IMR-90 (cell line): ENCODE measurements at regions not wholly inside any gene's neighbourhood (a gene's known extent, or its start where the extent isn't known, plus 50 kb on each side); places are given as distances from the start of the nearest gene placed in this dataset.

Source experiments
- ATAC-seq: fragments of 200-7000 bp; cut with Tn5 transposase; 2 replicates; pipeline ENCODE4 v1.9.1; 2020; ENCODE audit warnings: low read depth, mild to moderate bottlenecking, moderate library complexity
- BruUV-seq: library from RNA; stranded (reverse); fragments of 400-500 nt; replicated peaks from 2 replicates; lab custom pipeline; 2021; lab: Mats Ljungman, UMichigan
- CTCF ChIA-PET: fragments of 300-600 bp; formaldehyde crosslinking; extraction: SDS; loops from one replicate; lab custom pipeline; 2021; ENCODE audit warnings: antibody characterized with exemption; lab: Yijun Ruan, JAX
- POLR2A ChIA-PET: fragments of 300-600 bp; sonication (Branson Sonifier 250); formaldehyde crosslinking; loops from one replicate; lab custom pipeline; 2022; ENCODE audit warnings: antibody characterized with exemption; ENCODE audit not compliant: unreplicated experiment; lab: Charles Lee
- DNase-seq: peaks from one replicate; pipeline ENCODE4 v3.0.0; 2013
- H2AFZ ChIP-seq: replicated peaks from 2 replicates; pipeline ENCODE3; 2013; ENCODE audit warnings: low read length, mild to moderate bottlenecking; ENCODE audit not compliant: poor library complexity
- H2AK5ac ChIP-seq: 2 replicates; pipeline ENCODE4 v1.6.1; 2013; ENCODE audit warnings: low read depth, low read length, inconsistent platforms
- H2AK9ac ChIP-seq: replicated peaks from 2 replicates; pipeline ENCODE3; 2013; ENCODE audit warnings: mild to moderate bottlenecking, low read depth, low read length, moderate library complexity; ENCODE audit not compliant: poor library complexity
- H2BK120ac ChIP-seq: 2 replicates; pipeline ENCODE4 v1.6.1; 2013; ENCODE audit warnings: low read depth, low read length, inconsistent platforms
- H2BK15ac ChIP-seq: 3 replicates; pipeline ENCODE4 v1.6.1; 2013; ENCODE audit warnings: low read depth, low read length, inconsistent platforms
- H2BK20ac ChIP-seq: 2 replicates; pipeline ENCODE4 v1.6.1; 2013; ENCODE audit warnings: low read depth, mild to moderate bottlenecking, inconsistent platforms, low read length, moderate library complexity
- H2BK5ac ChIP-seq: 2 replicates; pipeline ENCODE4 v1.6.1; 2013; ENCODE audit warnings: mild to moderate bottlenecking, low read depth, low read length, inconsistent platforms; ENCODE audit not compliant: poor library complexity, severe bottlenecking
- H3K14ac ChIP-seq: replicated peaks from 2 replicates; pipeline ENCODE4 v1.6.1; 2013; ENCODE audit warnings: low read depth, low read length, inconsistent platforms
- H3K18ac ChIP-seq: 2 replicates; pipeline ENCODE4 v1.6.1; 2013; ENCODE audit warnings: low read depth, low read length, control low read depth
- H3K23ac ChIP-seq: 2 replicates; pipeline ENCODE4 v1.6.1; 2013; ENCODE audit warnings: low read depth, low read length, inconsistent platforms
- H3K27ac ChIP-seq: 2 replicates; pipeline ENCODE4 v1.5.1; 2013; ENCODE audit warnings: mild to moderate bottlenecking, control low read depth, low read length; ENCODE audit not compliant: insufficient read depth
- H3K27me3 ChIP-seq: 2 replicates; pipeline ENCODE4 v1.6.1; 2013; ENCODE audit warnings: low read length; ENCODE audit not compliant: control insufficient read depth, insufficient read depth
- H3K36me3 ChIP-seq: 2 replicates; pipeline ENCODE4 v1.6.1; 2013; ENCODE audit warnings: low read length, mixed read lengths; ENCODE audit not compliant: control insufficient read depth, insufficient read depth
- H3K4ac ChIP-seq: 2 replicates; pipeline ENCODE4 v1.6.1; 2013; ENCODE audit warnings: low read depth, low read length, inconsistent platforms
- H3K4me1 ChIP-seq: 2 replicates; pipeline ENCODE4 v1.6.1; 2013; ENCODE audit warnings: low read length, mixed read lengths; ENCODE audit not compliant: control insufficient read depth, insufficient read depth
- H3K4me2 ChIP-seq: 2 replicates; pipeline ENCODE4 v1.6.1; 2013; ENCODE audit warnings: low read depth, mild to moderate bottlenecking, control low read depth, low read length, moderate library complexity
- H3K4me3 ChIP-seq: 2 replicates; pipeline ENCODE4 v1.5.1; 2013; ENCODE audit warnings: low read depth, mild to moderate bottlenecking, control low read depth, low read length, moderate library complexity; ENCODE audit not compliant: insufficient read depth
- H3K56ac ChIP-seq: 2 replicates; pipeline ENCODE4 v1.6.1; 2013; ENCODE audit warnings: low read length, inconsistent platforms; ENCODE audit not compliant: insufficient read depth; ENCODE audit errors: extremely low read depth
- H3K79me1 ChIP-seq, 2 experiments: 2 replicates each; pipeline ENCODE4 v1.6.1; 2013; ENCODE audit warnings: low read length in 2 of 2, inconsistent platforms in 1 of 2, low read depth in 1 of 2
- H3K9ac ChIP-seq: 2 replicates; pipeline ENCODE4 v1.6.1; 2013; ENCODE audit warnings: low read depth, low read length, control low read depth
- H3K9me1 ChIP-seq: 2 replicates; pipeline ENCODE4 v1.6.1; 2013; ENCODE audit warnings: low read length, inconsistent platforms; ENCODE audit not compliant: insufficient read depth
- H3K9me3 ChIP-seq: 2 replicates; pipeline ENCODE4 v1.6.1; 2013; ENCODE audit warnings: low read length; ENCODE audit not compliant: control insufficient read depth, insufficient read depth
- H4K20me1 ChIP-seq: 2 replicates; pipeline ENCODE4 v1.6.1; 2013; ENCODE audit warnings: low read length, inconsistent platforms; ENCODE audit not compliant: insufficient read depth
- H4K5ac ChIP-seq: 2 replicates; pipeline ENCODE4 v1.6.1; 2013; ENCODE audit warnings: mild to moderate bottlenecking, low read depth, low read length, control low read depth
- H4K8ac ChIP-seq, 2 experiments: 2 replicates each; pipeline ENCODE4 v1.6.1; 2013; ENCODE audit warnings: low read depth in 2 of 2, low read length in 2 of 2, control low read depth in 1 of 2, inconsistent platforms in 1 of 2
- H4K91ac ChIP-seq: 2 replicates; pipeline ENCODE4 v1.6.1; 2013; ENCODE audit warnings: low read depth, low read length, inconsistent platforms; ENCODE audit not compliant: insufficient read depth
- CHD1 ChIP-seq: IDR thresholded peaks from 2 replicates; pipeline ENCODE4 v1.6.1; 2012; ENCODE audit warnings: low read depth, low read length, improper control_type of control experiment
- MAFK ChIP-seq: IDR thresholded peaks from 2 replicates; pipeline ENCODE4 v1.6.1; 2012; ENCODE audit warnings: low read depth, low read length, improper control_type of control experiment
- POLR2A ChIP-seq: IDR thresholded peaks from 2 replicates; pipeline ENCODE4 v1.6.1; 2012; ENCODE audit warnings: mild to moderate bottlenecking, low read depth, low read length
- WGBS, 2 experiments: methylation state at CpG; one replicate each; pipeline versions ENCODE4 v1.1.5 to v1.1.7; 2013; ENCODE audit warnings: missing lambda C conversion rate in 2 of 2; ENCODE audit not compliant: insufficient read length in 1 of 2; ENCODE audit errors: extremely low coverage in 2 of 2; 5-methylcytosine and 5-hydroxymethylcytosine counted together
- dilution Hi-C: fragments of 300-500 bp; cut with HindIII; formaldehyde crosslinking; loops from one replicate; pipeline ENCODE4 v1.14.3; 2018; ENCODE audit warnings: low sequenced_read_pairs; ENCODE audit not compliant: unreplicated experiment
- in situ Hi-C: fragments of 300-500 bp; cut with MboI; formaldehyde crosslinking; loops from 3 replicates; pipeline ENCODE4 v1.14.3; 2019; ENCODE audit warnings: low sequenced_read_pairs, inconsistent platforms, mixed read lengths
- intact Hi-C: fragments of 100-400 bp; cut with micrococcal nuclease; formaldehyde crosslinking; loops from 2 replicates; pipeline ENCODE4 v1.10.0; 2022
- TF ChIP-seq, protein P1 (sequence below): fragments of 150-350 bp; IDR thresholded peaks from 2 replicates; pipeline ENCODE4 v1.6.1; 2016; ENCODE audit warnings: low read depth, mild to moderate bottlenecking, low read length, moderate library complexity, borderline replicate concordance
- TF ChIP-seq, protein P2 (sequence below): conservative IDR thresholded peaks from 2 replicates; pipeline ENCODE4 v1.5.1; 2012; ENCODE audit warnings: mild to moderate bottlenecking, low read depth, low read length, improper control_type of control experiment

DNA sequence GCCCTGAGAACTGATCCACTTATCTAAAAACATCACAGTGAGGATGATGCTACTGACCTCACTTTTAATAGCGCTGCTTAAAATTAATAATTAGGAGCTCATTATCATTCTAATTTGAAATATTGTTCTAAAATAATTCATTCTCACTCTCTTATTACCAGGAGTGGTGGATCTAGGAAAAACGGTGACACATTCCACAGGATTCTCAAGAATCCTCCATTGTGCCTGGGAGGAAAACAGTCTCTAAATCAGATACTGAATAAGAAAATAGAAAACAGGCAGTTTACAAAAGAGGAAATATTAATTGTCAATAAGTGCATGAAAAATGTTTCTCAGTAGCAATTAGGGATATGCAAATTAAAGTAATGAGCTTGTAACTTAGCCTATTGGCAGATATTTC, 187.4 kb downstream of the TENT5A start:
- H3K79me1 ChIP-seq, result no peaks in the 10 kb centered on the region
- H2BK15ac ChIP-seq, result no peak overlapping the region
- no peaks in the 10 kb centered on the region for H3K9me1 ChIP-seq
- no peak overlapping the region for H2AK9ac ChIP-seq
- ATAC-seq (0 out of 2 replicates have a peak, but pooled peaks have one; percentile 33), DNase-seq (no peak)
- H4K91ac ChIP-seq, result no peak overlapping the region
- ChIA-PET POLR2A (no interaction called here), CTCF (no interaction called here)
- H3K9me3 ChIP-seq, result no peaks in the 10 kb centered on the region
- H3K4me2 ChIP-seq, result no peak overlapping the region
- H4K5ac ChIP-seq, result no peak overlapping the region
- H3K9ac ChIP-seq, result no peak overlapping the region
- WGBS, 2 experiments, result no CpG with 5 or more reads among the region's 2 CpGs
- H3K27me3 ChIP-seq, result no peaks in the 10 kb centered on the region
- H3K4me1 ChIP-seq, result no peaks in the 10 kb centered on the region; the same call in 1 of the 2 replicates
- H3K27ac ChIP-seq, result no peak overlapping the region
- TF ChIP-seq, protein P1, sequence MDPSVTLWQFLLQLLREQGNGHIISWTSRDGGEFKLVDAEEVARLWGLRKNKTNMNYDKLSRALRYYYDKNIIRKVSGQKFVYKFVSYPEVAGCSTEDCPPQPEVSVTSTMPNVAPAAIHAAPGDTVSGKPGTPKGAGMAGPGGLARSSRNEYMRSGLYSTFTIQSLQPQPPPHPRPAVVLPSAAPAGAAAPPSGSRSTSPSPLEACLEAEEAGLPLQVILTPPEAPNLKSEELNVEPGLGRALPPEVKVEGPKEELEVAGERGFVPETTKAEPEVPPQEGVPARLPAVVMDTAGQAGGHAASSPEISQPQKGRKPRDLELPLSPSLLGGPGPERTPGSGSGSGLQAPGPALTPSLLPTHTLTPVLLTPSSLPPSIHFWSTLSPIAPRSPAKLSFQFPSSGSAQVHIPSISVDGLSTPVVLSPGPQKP, result no peak
- TF ChIP-seq CHD1 (no peak), POLR2A (no peak), MAFK (no peak)
- TF ChIP-seq, protein P2, sequence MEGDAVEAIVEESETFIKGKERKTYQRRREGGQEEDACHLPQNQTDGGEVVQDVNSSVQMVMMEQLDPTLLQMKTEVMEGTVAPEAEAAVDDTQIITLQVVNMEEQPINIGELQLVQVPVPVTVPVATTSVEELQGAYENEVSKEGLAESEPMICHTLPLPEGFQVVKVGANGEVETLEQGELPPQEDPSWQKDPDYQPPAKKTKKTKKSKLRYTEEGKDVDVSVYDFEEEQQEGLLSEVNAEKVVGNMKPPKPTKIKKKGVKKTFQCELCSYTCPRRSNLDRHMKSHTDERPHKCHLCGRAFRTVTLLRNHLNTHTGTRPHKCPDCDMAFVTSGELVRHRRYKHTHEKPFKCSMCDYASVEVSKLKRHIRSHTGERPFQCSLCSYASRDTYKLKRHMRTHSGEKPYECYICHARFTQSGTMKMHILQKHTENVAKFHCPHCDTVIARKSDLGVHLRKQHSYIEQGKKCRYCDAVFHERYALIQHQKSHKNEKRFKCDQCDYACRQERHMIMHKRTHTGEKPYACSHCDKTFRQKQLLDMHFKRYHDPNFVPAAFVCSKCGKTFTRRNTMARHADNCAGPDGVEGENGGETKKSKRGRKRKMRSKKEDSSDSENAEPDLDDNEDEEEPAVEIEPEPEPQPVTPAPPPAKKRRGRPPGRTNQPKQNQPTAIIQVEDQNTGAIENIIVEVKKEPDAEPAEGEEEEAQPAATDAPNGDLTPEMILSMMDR, result no peak
- H3K56ac ChIP-seq, result no peak overlapping the region
- in situ Hi-C loops, result no loop called here
- no peak overlapping the region for H2BK20ac ChIP-seq
- dilution Hi-C loops, result no loop called here
- H3K36me3 ChIP-seq, result no peaks in the 10 kb centered on the region
- no peak overlapping the region for H2AK5ac ChIP-seq
- intact Hi-C loops, result no loop called here
- no peak overlapping the region for H2BK5ac ChIP-seq
- no peak overlapping the region for H3K4me3 ChIP-seq
- no peak overlapping the region for H3K4ac ChIP-seq
- BruUV-seq, result no TSS peak
- H2AFZ ChIP-seq, result no peak overlapping the region
- no peaks in the 10 kb centered on the region for H4K20me1 ChIP-seq
- no peak overlapping the region for H3K14ac ChIP-seq
- H3K23ac ChIP-seq, result no peak overlapping the region
- no peak overlapping the region for H4K8ac ChIP-seq
- no peak overlapping the region for H2BK120ac ChIP-seq
- H3K18ac ChIP-seq, result no peak overlapping the region
